SKM-1 treated with dmso at 0.1 percent for 144 hours (cell line): ENCODE measurements at regions not wholly inside any gene's neighbourhood (a gene's known extent, or its start where the extent isn't known, plus 50 kb on each side); places are given as distances from the start of the nearest gene placed in this dataset.
"Not testable (repeated sequence)": the region's sequence is repeated elsewhere in the genome, so short reads cannot be mapped to it uniquely, and the experiment has no call there.

ENCODE experiments used
- DNase-seq: peaks from one replicate; lab custom pipeline; 2025; ENCODE audit not compliant: unreplicated experiment; lab: John Stamatoyannopoulos, UW

DNA sequence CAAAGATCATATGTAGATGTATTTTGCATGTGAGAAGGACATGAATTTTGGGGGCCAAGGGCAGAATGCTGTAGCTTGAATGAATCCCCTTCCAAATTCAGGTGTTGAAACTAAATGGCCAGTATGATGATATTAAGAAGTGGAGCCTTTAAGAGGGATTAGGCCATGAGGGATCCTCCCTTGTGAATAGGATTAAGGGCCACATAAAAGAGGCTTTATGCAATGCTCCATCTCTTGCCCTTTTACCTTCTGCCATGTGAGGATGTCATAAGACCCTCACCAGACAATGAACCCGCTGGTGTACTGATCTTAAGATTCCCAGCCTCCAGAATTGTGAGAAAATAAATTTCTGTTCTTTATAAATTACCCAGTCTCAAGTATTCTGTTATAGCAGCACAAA is 206.1 kb downstream of the YTHDC2 start:
- DNase-seq = no peak

DNA sequence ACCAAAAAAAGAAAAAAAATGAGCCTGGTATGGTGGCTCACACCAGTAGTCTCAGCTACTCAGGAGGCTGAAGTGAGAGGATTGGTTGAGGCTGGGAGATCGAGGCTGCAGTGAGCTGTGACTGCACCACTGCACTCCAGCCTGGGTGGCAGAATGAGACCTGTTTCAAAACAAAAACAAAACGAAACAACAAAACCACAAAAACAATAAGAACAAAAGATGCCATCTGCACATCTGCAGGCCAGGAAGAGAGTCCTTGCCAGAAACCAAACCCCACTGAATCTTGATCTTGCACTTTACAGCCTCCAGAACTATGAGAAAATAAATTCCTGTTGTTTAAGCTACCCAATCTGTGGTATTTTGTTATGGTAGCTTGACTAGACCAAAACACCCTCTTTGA is 207.7 kb downstream of the YTHDC2 start:
- no peak for DNase-seq

DNA sequence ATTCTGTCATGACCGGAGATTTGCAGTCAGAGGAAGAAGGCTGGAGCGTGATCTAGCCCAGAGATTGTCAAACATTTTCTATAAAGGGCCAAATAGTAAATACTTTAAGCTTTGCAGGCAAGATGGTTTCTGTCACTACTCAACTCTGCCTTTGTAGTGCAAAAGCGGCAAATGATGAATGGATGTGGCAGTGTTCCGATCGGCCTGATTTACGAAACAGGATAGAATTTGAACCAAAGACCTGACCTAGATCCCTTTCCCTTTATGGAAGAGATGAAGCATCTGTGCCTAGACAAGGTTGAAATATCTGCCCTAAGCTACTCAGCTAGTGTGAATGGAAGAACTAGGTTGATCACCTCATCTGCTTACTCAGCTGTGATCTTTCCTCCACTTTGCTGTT is 209.5 kb downstream of the YTHDC2 start:
- no peak for DNase-seq

DNA sequence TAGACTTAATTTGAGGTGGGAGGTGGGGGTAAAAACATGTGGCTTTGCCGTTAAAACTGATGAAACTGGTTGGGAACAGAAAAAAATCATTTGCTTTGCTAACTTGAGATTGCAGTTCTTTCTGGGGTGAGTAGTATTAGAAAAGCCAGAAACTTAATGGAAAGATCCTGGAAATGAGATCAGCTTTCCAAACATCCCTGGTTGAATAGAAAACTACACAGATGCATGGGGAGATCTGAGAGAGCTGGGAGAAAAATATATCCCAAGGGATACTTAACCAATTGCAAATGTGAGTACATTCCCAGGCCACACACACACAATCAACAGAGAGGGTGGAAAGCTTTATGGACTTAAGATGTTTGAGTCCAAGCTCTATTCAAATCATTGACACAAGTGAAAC is 222.3 kb downstream of the YTHDC2 start:
- DNase-seq = no peak

DNA sequence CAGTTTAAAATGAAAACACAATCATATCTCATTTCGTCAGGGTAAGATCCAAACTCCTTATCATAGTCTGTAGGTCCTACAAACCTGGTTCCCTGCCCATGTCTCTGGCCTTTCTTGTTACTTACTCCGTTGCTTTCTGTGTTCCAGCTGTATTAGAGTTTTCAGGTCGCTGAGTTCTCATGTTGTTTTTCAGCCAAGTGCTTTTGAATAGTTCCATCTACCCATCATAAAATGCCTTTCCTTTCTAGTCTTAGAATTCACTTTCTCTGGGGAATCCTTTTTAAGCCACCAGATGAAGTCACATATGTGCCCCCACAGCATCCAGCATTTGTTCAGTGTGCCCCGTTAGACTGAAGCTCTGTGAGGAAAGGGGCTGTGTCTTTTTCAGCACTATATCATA is 228.7 kb downstream of the YTHDC2 start:
- no peak for DNase-seq

DNA sequence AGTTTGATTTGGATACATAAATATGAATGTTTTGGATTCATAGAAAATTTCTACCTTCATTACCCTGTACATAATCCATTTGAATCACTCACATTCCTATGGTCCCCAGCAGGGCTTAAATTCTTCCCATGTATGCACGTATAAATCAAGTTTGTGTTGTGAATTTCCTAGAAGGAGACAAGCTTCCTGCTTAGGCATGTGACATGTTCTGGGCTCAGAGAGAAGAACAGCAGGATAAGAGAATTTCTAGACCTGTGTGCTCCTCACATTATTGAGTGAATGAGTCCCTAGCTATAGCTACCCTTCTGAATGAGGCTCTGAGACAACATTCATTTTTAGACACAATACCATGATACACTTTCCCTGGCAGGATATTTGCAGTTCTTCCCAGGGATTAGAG is 229.1 kb downstream of the YTHDC2 start:
- DNase-seq = no peak

DNA sequence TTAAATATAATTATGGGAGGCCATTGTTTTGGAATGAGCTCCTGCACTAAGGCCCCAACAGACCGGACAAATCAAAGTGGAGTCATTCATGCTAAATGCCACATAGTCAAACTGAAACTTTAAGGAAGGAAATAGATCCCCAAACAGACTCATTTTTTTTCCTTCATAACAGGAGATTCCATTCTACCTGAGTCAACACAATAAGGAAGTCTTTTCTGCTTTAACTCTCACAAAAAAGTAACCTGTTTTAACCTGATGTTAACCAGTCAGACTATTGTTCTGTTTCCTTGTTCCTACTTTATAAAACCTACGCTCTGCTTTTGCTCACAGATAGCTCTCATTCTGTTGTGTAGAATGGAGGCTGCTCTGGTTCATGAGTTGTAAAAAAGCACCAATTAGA is 234.9 kb downstream of the YTHDC2 start:
- no peak for DNase-seq

DNA sequence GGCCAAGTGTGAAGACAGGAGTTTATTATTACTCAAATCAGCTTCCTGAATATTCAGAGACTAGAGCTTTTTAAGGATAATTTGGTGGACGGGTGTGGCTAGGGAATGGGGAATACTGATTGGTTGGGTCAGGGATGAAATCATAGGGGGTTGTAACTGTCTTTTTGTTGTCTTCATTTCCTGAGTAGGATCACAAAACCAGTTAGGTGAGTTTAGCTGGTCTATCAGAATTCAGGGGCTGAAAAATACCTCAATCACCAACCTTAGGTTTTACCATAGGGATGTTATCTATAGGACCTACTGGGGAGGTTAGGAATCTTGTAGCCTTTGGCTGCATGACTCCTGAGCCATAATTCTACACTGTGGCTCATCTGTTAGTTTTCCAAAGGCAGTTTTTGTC is 235.8 kb downstream of the YTHDC2 start:
- no peak for DNase-seq

DNA sequence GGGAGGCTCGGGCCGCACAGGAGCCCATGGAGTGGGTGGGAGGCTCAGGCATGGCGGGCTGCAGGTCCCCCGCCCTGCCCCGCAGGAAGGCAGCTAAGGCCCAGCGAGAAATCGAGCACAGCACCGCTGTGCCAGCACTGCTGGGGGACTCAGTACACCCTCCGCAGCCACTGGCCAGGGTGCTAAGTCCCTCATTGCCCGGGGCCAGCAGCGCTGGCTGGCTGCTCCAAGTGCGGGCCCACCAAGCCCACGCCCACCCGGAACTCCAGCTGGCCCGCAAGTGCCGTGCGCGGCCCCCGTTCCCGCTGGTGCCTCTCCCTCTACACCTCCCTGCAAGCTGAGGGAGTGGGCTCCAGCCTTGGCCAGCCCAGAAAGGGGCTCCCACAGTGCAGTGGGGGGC is 239.7 kb downstream of the YTHDC2 start:
- not testable (repeated sequence) for DNase-seq

DNA sequence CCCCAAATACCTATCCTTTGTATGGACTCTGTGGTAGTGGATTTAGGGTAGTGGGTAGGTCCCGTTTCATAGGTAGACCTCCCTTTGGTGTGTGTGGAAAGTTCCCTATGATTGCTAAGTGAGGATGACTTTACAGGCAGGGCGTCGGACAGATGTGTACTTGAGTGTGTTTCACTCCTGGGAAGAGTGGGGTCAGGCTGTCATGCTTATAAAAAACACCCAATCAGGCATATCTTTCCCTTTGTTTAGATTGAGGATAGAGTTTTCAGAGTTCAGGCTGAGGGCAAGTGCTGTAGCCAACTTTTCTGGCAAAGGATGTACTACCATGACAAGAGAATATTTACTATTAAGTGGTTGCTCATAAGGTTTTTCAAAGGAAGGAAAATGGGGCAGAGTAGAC is 242.0 kb downstream of the YTHDC2 start:
- DNase-seq = no peak

DNA sequence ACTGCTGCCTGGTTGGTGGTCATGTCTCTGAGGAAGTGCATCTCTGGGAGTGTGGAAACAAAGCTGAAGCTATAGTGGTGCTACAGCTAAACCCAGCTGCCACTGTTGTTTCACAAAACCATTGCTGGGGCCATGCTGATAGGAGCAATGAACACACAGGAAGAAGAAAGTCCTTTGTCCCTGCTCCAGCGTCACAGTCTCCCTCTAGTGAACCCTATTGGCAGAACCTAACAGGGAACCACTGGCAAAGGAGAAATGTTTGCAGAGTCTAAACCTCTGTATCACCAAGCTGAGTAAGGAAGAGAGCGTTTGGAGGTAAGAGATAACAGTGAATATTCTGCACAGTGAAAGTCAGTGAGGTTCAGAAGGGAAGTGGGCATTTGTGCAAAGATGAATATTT is 244.0 kb downstream of the YTHDC2 start:
- no peak for DNase-seq

DNA sequence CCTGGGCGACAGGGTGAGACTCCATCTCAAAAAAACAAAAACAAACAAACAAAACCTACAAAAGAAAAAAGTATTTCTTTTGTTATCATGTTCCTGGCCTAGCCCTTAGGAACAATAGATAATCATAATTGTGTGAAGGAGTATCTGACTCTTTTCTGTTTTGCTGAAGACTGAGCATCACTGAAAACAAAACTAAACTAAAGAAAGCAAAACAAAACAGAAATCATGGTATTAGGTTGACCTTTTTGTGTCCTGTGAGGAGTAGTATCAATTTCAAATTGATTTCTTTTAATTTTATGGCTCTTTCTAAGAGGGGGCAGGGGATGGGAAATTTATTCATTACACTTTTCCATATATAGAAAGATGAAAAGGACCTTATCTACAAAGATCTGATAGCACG is 246.0 kb downstream of the YTHDC2 start:
- DNase-seq = no peak

DNA sequence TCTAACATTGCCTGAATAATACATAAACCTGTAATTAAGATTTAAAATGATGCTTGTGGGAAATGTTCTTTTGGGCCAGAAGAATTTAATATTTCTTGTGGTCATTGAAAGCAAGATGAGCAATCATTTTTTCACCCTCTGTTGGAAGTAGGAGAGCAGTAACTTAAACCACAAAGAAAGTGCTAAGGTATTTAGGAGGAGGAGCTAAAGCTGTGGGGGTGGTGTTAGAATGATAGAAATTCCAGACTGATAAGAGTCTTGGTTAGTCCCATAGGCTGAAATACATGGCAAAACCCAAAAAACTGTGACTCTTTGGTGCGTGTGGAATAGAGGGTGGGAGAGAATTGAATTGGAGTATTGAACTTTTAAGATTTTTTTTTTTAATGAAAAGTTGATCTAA is 247.0 kb downstream of the YTHDC2 start:
- no peak for DNase-seq

DNA sequence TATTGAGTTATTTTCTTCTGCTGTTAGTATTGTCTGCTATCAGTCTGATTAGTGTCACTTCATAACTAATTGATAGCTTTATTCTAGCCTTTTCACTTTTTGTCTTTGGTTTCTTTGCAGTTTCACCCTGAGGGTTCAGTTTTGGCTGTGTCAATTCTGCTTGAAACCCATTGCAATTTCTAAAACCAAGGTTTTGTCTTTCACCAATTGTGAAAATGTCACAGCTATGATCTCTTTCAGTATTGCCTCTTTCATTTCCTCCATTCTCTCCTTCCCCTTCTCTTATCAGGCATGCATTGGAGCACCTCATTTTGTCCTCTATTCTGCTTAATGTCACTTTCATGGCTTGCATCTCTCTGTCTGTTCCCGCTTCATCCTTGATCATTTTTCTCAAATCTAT is 248.1 kb downstream of the YTHDC2 start:
- DNase-seq = no peak

DNA sequence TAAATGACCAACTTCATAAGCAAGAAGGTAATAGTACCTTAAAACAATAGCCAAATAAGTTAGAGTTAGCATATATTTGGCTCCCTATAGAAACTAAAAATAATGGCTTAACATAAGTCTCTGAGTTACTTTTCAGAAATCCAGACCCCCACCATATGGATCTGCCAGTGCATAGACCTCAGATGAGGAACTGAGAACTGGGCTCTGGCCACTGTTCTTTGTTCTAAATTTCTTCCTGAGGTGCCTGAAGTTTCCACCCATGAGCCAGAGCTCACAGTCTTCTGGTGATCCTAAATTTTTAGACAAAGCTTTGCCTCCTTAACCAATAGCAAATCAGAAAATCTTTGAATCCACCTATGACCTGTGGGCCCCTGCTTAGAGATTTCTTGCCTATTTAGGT is 250.9 kb downstream of the YTHDC2 start:
- DNase-seq = no peak

DNA sequence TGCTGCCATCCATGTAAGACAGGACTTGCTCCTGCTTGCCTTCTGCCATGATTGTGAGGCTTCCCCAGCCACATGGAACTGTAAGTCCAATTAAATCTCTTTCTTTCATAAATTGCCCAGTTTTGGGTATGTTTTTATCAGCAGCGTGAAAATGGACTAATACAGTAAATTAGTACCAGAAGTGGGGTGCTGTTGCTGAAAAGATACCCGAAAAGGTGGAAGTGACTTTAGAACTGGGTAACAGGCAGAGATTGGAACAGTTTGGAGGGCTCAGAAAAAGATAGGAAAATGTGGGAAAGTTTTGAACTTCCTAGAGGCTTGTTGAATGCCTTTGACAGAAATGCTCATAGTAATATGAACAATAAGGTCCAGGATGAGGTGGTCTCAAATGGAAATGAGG is 253.3 kb downstream of the YTHDC2 start:
- not testable (repeated sequence) for DNase-seq

DNA sequence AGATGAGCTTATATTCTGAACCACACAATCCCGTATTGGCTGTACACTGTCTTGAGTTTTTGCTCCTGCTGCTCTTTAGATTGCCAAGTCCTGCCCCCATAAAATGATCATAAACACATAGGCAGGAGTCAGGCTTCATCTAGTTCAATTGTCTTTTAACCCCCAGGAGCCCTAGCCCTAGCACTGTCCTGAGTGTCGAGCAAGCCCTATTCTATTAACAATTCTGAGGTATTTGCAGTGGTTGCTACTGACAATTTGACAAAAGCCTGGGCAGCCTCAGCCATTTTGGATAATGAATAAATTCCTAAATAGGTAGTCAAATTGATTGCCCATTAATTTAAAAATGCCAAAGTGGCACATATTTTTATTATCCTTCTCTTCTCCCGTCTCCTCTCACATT is 257.2 kb downstream of the YTHDC2 start:
- no peak for DNase-seq

DNA sequence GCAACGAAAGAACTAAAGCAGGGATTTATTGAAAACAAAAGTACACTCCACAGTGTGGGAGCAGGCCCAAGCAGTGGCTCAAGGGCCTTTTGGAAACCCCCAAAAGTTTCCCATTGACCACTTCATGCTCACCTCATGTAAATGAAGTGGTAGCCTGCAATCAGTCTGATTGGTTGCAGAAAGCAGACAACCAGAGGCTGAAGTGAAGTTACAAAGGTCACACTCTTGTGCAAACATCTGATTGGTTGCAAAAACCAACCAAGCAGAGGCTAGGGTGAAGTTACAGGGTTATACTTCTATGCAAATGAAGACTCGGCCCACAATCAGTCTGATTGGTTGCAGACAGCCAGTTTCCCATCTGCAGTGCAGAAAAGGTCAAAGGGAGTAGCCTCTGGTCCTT is 258.0 kb downstream of the YTHDC2 start:
- no peak for DNase-seq

DNA sequence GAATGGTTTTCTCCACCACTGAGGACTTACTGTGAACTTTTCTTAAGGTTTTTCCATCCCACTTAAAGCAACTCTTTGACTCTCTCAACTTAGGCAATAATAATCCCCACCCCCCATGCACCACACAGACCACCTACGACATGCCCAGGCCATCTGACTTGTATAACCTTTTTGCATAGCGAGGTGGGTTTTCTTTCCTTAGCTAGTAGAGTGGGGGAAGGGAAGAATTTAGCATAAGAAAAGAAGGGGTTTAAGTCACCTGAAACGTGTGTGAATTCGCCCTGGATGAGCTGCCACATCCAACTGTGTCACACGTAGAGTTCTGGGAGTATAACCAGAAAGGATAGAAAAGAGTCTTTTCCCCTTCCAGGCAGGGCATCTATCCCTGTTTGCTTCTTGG is 262.7 kb downstream of the YTHDC2 start:
- no peak for DNase-seq

DNA sequence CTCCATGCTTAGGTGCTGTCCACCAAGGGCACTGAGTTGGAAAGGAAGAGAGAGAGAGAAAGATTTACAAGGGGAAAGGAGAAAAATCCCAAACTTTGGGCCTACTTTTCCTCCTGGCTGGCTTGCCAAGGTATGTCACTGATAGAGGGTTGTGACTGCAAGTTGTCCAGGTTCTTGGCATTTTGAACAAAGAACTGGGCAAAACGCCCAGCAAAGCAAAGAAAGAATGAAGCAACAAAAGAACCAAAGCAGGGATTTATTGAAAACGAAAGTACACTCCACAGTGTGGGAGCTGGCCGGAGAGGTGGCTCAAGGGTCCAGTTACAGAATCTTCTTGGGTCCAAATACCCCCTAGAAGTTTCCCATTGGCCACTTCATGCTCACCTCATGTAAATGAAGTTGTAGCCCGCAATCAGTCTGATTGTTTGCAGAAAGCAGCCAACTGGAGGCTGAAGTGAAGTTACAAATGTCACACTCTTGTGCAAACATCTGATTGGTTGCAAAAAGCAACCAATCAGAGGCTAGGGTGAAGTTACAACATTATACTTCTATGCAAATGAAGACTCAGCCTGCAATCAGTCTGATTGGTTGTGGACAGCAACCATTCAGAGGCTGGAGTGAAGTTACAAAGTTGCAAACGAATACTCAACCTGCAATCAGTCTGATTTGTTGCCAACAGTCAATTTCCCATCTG is 263.5 kb downstream of the YTHDC2 start:
- no peak for DNase-seq

DNA sequence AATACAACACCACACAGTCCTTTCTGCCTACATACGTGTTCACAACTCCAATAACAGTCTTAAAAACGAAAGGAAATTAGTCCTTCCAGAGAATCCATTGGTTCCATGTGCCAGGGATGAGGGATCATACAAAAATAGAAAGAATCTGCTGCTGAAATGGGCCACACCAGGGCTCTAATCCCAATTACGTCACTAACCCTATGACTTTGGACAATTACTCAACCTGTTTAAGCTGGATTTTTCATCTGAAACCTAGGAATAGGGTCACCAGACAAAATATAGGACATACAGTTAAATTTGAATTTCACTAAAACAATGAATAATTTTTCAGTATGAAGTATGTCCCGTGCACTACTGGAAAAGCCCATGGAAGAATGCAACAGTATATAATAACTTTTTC is 264.7 kb downstream of the YTHDC2 start:
- no peak for DNase-seq

DNA sequence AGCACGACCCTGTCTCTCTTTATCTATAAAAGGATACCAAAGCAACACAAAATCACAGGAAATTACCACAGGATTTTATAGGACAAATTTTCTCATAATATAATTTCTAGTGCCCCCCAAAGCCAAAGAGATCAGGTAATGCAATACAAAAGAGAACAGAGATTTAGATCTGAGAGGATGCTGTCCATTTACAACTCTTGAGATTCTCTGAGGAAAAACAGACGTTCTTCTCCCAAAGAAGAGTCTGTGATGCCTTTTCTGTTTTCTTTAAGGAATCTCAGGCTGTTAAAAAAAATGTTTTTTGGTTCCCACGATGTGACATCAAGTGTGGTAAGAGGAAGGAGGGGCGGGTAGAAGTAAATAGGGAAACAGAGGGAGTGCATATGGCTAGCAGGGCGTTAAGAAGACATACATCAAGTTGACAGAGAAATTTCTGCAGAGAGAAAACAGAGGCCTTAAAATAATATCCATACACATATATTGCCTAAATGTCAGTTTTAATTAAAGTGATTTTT is 274.7 kb downstream of the YTHDC2 start:
- DNase-seq = no peak

DNA sequence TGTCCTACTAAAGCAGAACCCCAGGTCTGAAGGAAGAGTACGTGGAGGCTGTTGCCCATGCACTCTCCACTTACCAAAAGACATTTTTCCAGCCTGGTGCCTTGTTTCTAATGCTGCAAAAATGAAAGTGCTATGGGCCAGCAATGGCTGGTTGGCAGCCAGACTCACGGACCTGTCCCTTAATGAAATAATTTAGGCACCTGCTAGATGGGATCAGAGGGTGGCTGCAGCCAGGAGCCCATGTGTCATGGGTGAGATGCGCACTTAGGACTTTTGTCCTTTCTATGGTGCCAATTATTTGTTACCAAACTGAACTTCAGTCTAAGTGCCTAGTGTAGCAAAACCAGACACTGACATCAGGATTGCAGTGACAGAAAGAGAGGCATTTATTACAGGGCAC is 276.3 kb downstream of the YTHDC2 start:
- no peak for DNase-seq
